Tibial artery (tissue), 4 donors: ENCODE measurements at regions not wholly inside any gene's neighbourhood (a gene's known extent, or its start where the extent isn't known, plus 50 kb on each side); places are given as distances from the start of the nearest gene placed in this dataset.

Experiments
- DNase-seq, 2 donors: peaks; one replicate each; pipeline ENCODE4 v3.0.0-alpha.2; 2019
- H3K27ac ChIP-seq, 2 donors: fragments of 200-600 bp; sonication (generic) in 1 of 2; 1 replicate in 1 of 2; 2 replicates in 1 of 2; pipeline ENCODE4 v1.5.1; 2018 to 2019; ENCODE audit warnings: mild to moderate bottlenecking in 1 of 2
- H3K27me3 ChIP-seq, 2 donors: fragments of 200-600 bp; sonication (generic) in 1 of 2; one replicate each; pipeline versions ENCODE4 v1.5.1 to v1.6.0; 2016 to 2019
- H3K36me3 ChIP-seq, 3 donors: fragments of 200-600 bp; sonication (generic) in 2 of 3; one replicate each; pipeline ENCODE4 v1.5.1; 2016 to 2019; ENCODE audit warnings: mild to moderate bottlenecking in 2 of 3
- H3K4me1 ChIP-seq, 4 donors: fragments of 200-600 bp; sonication (generic) in 2 of 4; 1 replicate in 3 of 4; 2 replicates in 1 of 4; pipeline ENCODE4 v1.5.1; 2016 to 2019
- H3K4me3 ChIP-seq, 2 donors: fragments of 200-600 bp; sonication (generic) in 1 of 2; 1 replicate in 1 of 2; 2 replicates in 1 of 2; pipeline ENCODE4 v1.5.1; 2018 to 2019; ENCODE audit warnings: mild to moderate bottlenecking in 2 of 2
- H3K9me3 ChIP-seq, 3 donors: fragments of 200-600 bp; sonication (generic) in 1 of 3; one replicate each; pipeline ENCODE4 v1.5.1; 2016 to 2019
- CTCF ChIP-seq, 2 experiments: fragments of 200-600 bp in 1 of 2; fragments of 450-650 bp in 1 of 2; IDR thresholded peaks; one replicate each; pipeline ENCODE4 v1.5.1; 2017 to 2019; ENCODE audit warnings: antibody characterized with exemption in 2 of 2, mild to moderate bottlenecking in 1 of 2, moderate library complexity in 1 of 2
- intact Hi-C: fragments of 100-400 bp; cut with DNase I; formaldehyde crosslinking; loops from one replicate; pipeline ENCODE4 v1.15.0; 2023; ENCODE audit warnings: low total_unique reads

- no peak overlapping the region for H3K27ac ChIP-seq
- intact Hi-C loops: no loop called here
Measured at GRCh38 chr2:104431701-104432121, 422.2 kb upstream of the POU3F3 start.

GRCh38 chr2:104432401-104432800 is 421.5 kb upstream of the POU3F3 start:
- H3K4me3 ChIP-seq: no peak overlapping the region

More at GRCh38 chr2:104431701-104432121, 422.2 kb upstream of the POU3F3 start:
- Histone ChIP-seq H3K27me3 (no peaks in the 10 kb centered on the region), H3K9me3 (no peaks in the 10 kb centered on the region), H3K4me3 (no peak overlapping the region), H3K36me3 (no peaks in the 10 kb centered on the region), H3K4me1 (peaks cover 0 to 4% (median 0%) of the 10 kb centered on the region in 4 donors)
- no peak for TF ChIP-seq CTCF (IDR thresholded peaks at IDR 0.05)
- no peak for DNase-seq

GRCh38 chr2:104432991-104433390 is 420.9 kb upstream of the POU3F3 start:
- no peaks in the 10 kb centered on the region for H3K9me3 ChIP-seq
- no peak overlapping the region for H3K27ac ChIP-seq
- H3K4me3 ChIP-seq: no peak overlapping the region
- no peaks in the 10 kb centered on the region for H3K36me3 ChIP-seq
- TF ChIP-seq CTCF (IDR thresholded peaks at IDR 0.05): no peak
- H3K27me3 ChIP-seq: no peaks in the 10 kb centered on the region
- H3K4me1 ChIP-seq: peaks cover 0 to 4% (median 0%) of the 10 kb centered on the region in 4 donors
- intact Hi-C loops: no loop called here
- DNase-seq: no peak

More at GRCh38 chr2:104432401-104432800, 421.5 kb upstream of the POU3F3 start:
- no peak for TF ChIP-seq CTCF (IDR thresholded peaks at IDR 0.05)
- Histone ChIP-seq H3K36me3 (no peaks in the 10 kb centered on the region), H3K4me1 (peaks cover 0 to 4% (median 0%) of the 10 kb centered on the region in 4 donors), H3K27ac (no peak overlapping the region), H3K9me3 (no peaks in the 10 kb centered on the region), H3K27me3 (no peaks in the 10 kb centered on the region)
- DNase-seq: no peak
- intact Hi-C loops: no loop called here

GRCh38 chr2:104433657-104434056 is 420.3 kb upstream of the POU3F3 start:
- intact Hi-C loops: no loop called here
- no peak for DNase-seq
- Histone ChIP-seq H3K4me3 (no peak overlapping the region), H3K27me3 (no peaks in the 10 kb centered on the region), H3K27ac (no peak overlapping the region), H3K36me3 (no peaks in the 10 kb centered on the region), H3K4me1 (peaks cover 0 to 4% (median 0%) of the 10 kb centered on the region in 4 donors), H3K9me3 (no peaks in the 10 kb centered on the region)
- TF ChIP-seq CTCF (IDR thresholded peaks at IDR 0.05): no peak

- Histone ChIP-seq H3K27me3 (no peaks in the 10 kb centered on the region), H3K4me1 (peaks cover 0 to 4% (median 0%) of the 10 kb centered on the region in 4 donors), H3K9me3 (no peaks in the 10 kb centered on the region), H3K27ac (no peak overlapping the region), H3K36me3 (no peaks in the 10 kb centered on the region), H3K4me3 (no peak overlapping the region)
- intact Hi-C loops: no loop called here
- DNase-seq: no peak
- TF ChIP-seq CTCF (IDR thresholded peaks at IDR 0.05): no peak
Measured at GRCh38 chr2:104434318-104434792, 419.6 kb upstream of the POU3F3 start.

GRCh38 chr2:104434966-104435365 is 418.9 kb upstream of the POU3F3 start:
- H3K27ac ChIP-seq: no peak overlapping the region
- H3K4me3 ChIP-seq: no peak overlapping the region
- no peaks in the 10 kb centered on the region for H3K36me3 ChIP-seq
- DNase-seq: no peak
- no peaks in the 10 kb centered on the region for H3K27me3 ChIP-seq
- intact Hi-C loops: no loop called here
- no peak for TF ChIP-seq CTCF (IDR thresholded peaks at IDR 0.05)
- H3K9me3 ChIP-seq: no peaks in the 10 kb centered on the region
- H3K4me1 ChIP-seq: peaks cover 0 to 4% (median 0%) of the 10 kb centered on the region in 4 donors
